IPS-18c (cell line): ENCODE measurements at regions not wholly inside any gene's neighbourhood (a gene's known extent, or its start where the extent isn't known, plus 50 kb on each side); places are given as distances from the start of the nearest gene placed in this dataset.

Experiments used
- H3K4me3 ChIP-seq: 2 replicates; pipeline ENCODE4 v1.7.0; 2013; ENCODE audit warnings: low read depth, mild to moderate bottlenecking, low read length, moderate library complexity; ENCODE audit not compliant: insufficient read depth
- H3K9me3 ChIP-seq: one replicate; pipeline ENCODE4 v1.6.1; 2013; ENCODE audit warnings: mild to moderate bottlenecking, low read length, moderate library complexity; ENCODE audit not compliant: control insufficient read depth, insufficient read depth

GRCh38 chr3:10757821-10758130 is 58.3 kb upstream of the SLC6A11 start:
- no peak overlapping the region for H3K4me3 ChIP-seq

GRCh38 chr3:10758304-10759037 is 57.6 kb upstream of the SLC6A11 start:
- Histone ChIP-seq H3K9me3 (peaks cover 4% of the 10 kb centered on the region), H3K4me3 (no peak overlapping the region)

More at GRCh38 chr3:10757821-10758130, 58.3 kb upstream of the SLC6A11 start:
- H3K9me3 ChIP-seq: peaks cover 4% of the 10 kb centered on the region

GRCh38 chr3:10759495-10759894 is 56.5 kb upstream of the SLC6A11 start:
- Histone ChIP-seq H3K4me3 (no peak overlapping the region), H3K9me3 (peaks cover 4% of the 10 kb centered on the region)

GRCh38 chr3:10760199-10760598 is 55.8 kb upstream of the SLC6A11 start:
- Histone ChIP-seq H3K9me3 (peaks cover 4% of the 10 kb centered on the region), H3K4me3 (no peak overlapping the region)

- H3K4me3 ChIP-seq: no peak overlapping the region
These were observed 54.4 kb upstream of the SLC6A11 start for GRCh38 chr3:10761583-10761982.

GRCh38 chr3:10762116-10762515 is 53.9 kb upstream of the SLC6A11 start:
- peaks cover 6% of the 10 kb centered on the region for H3K9me3 ChIP-seq

More at GRCh38 chr3:10761583-10761982, 54.4 kb upstream of the SLC6A11 start:
- peaks cover 6% of the 10 kb centered on the region for H3K9me3 ChIP-seq

GRCh38 chr3:10762611-10763247 is 53.3 kb upstream of the SLC6A11 start:
- H3K4me3 ChIP-seq: no peak overlapping the region
- H3K9me3 ChIP-seq: peaks cover 6% of the 10 kb centered on the region

More at GRCh38 chr3:10762116-10762515, 53.9 kb upstream of the SLC6A11 start:
- H3K4me3 ChIP-seq: no peak overlapping the region

- H3K4me3 ChIP-seq: no peak overlapping the region
- H3K9me3 ChIP-seq: peaks cover 6% of the 10 kb centered on the region
These were observed 52.8 kb upstream of the SLC6A11 start for GRCh38 chr3:10763248-10763620.

GRCh38 chr3:10763817-10764258 is 52.2 kb upstream of the SLC6A11 start:
- Histone ChIP-seq H3K9me3 (peaks cover 6% of the 10 kb centered on the region), H3K4me3 (no peak overlapping the region)

GRCh38 chr3:10764259-10765051 is 51.6 kb upstream of the SLC6A11 start:
- H3K9me3 ChIP-seq: peaks cover 6% of the 10 kb centered on the region
- no peak overlapping the region for H3K4me3 ChIP-seq

- Histone ChIP-seq H3K4me3 (no peak overlapping the region), H3K9me3 (peaks cover 4% of the 10 kb centered on the region)
These were observed 49.9 kb upstream of the SLC6A11 start for GRCh38 chr3:10766049-10766705.
